H9 (cell line): ENCODE measurements at regions not wholly inside any gene's neighbourhood (a gene's known extent, or its start where the extent isn't known, plus 50 kb on each side); places are given as distances from the start of the nearest gene placed in this dataset.
A peak's percentile ranks its signal among the peaks of the same experiment; 100 is the strongest.
"Not testable (repeated sequence)": the region's sequence is repeated elsewhere in the genome, so short reads cannot be mapped to it uniquely, and the experiment has no call there.

ENCODE experiments used
- DNase-seq: peaks from one replicate; pipeline ENCODE4 v3.0.0-alpha.2; 2017
- H2AFZ ChIP-seq: one replicate; pipeline ENCODE4 v1.6.1; 2013; ENCODE audit warnings: mild to moderate bottlenecking, low read length, control low read depth, moderate library complexity
- H2AK5ac ChIP-seq: 2 replicates; pipeline ENCODE4 v1.6.1; 2013; ENCODE audit warnings: low read length, control low read depth, mixed read lengths; ENCODE audit not compliant: insufficient read length
- H2BK120ac ChIP-seq: one replicate; pipeline ENCODE4 v1.6.1; 2013; ENCODE audit warnings: low read depth, mild to moderate bottlenecking, low read length, control low read depth, inconsistent platforms; ENCODE audit not compliant: poor library complexity, severe bottlenecking
- H2BK12ac ChIP-seq: 2 replicates; pipeline ENCODE4 v1.6.1; 2013; ENCODE audit warnings: low read length, control low read depth, mixed read lengths, low read depth; ENCODE audit not compliant: insufficient read length
- H2BK15ac ChIP-seq: 2 replicates; pipeline ENCODE4 v1.6.1; 2013; ENCODE audit warnings: low read depth, low read length, control low read depth
- H2BK20ac ChIP-seq: one replicate; pipeline ENCODE4 v1.6.1; 2013; ENCODE audit warnings: low read depth, mild to moderate bottlenecking, low read length, control low read depth, inconsistent platforms; ENCODE audit not compliant: poor library complexity, severe bottlenecking
- H2BK5ac ChIP-seq: 2 replicates; pipeline ENCODE4 v1.6.1; 2013; ENCODE audit warnings: low read length, control low read depth, mixed read lengths; ENCODE audit not compliant: insufficient read length
- H3K14ac ChIP-seq: 2 replicates; pipeline ENCODE4 v1.6.1; 2013; ENCODE audit warnings: low read length, control low read depth; ENCODE audit not compliant: insufficient read depth
- H3K18ac ChIP-seq: 2 replicates; pipeline ENCODE4 v1.6.1; 2013; ENCODE audit warnings: low read depth, mild to moderate bottlenecking, mixed read lengths, low read length, control low read depth; ENCODE audit not compliant: insufficient read length
- H3K23ac ChIP-seq: 2 replicates; pipeline ENCODE4 v1.6.1; 2013; ENCODE audit warnings: low read length, control low read depth, mixed read lengths, low read depth; ENCODE audit not compliant: insufficient read length
- H3K23me2 ChIP-seq: 2 replicates; pipeline ENCODE4 v1.6.1; 2013; ENCODE audit warnings: low read depth, mild to moderate bottlenecking, mixed read lengths, low read length, control low read depth; ENCODE audit not compliant: insufficient read length, poor library complexity, severe bottlenecking
- H3K27ac ChIP-seq: 2 replicates; pipeline ENCODE4 v1.5.1; 2013; ENCODE audit warnings: low read length, control low read depth, mixed read lengths, low read depth; ENCODE audit not compliant: insufficient read length
- H3K27me3 ChIP-seq: 2 replicates; pipeline ENCODE4 v1.6.1; 2013; ENCODE audit warnings: low read length, control low read depth, inconsistent platforms; ENCODE audit not compliant: insufficient read depth
- H3K4ac ChIP-seq: 2 replicates; pipeline ENCODE4 v1.6.1; 2013; ENCODE audit warnings: low read depth, mild to moderate bottlenecking, control low read depth, inconsistent platforms, low read length, moderate library complexity
- H3K4me1 ChIP-seq: 2 replicates; pipeline ENCODE4 v1.6.1; 2013; ENCODE audit warnings: low read length, control low read depth, inconsistent platforms; ENCODE audit not compliant: insufficient read depth
- H3K4me2 ChIP-seq: 2 replicates; pipeline ENCODE4 v1.6.1; 2013; ENCODE audit warnings: low read length, control low read depth, mixed read lengths; ENCODE audit not compliant: insufficient read length, insufficient read depth
- H3K56ac ChIP-seq: 2 replicates; pipeline ENCODE4 v1.6.1; 2013; ENCODE audit warnings: low read depth, mild to moderate bottlenecking, mixed read lengths, low read length, control low read depth; ENCODE audit not compliant: insufficient read length
- H3K79me1 ChIP-seq: 2 replicates; pipeline ENCODE4 v1.6.1; 2013; ENCODE audit warnings: low read depth, mild to moderate bottlenecking, moderate library complexity, low read length, control low read depth, inconsistent platforms; ENCODE audit not compliant: insufficient read depth, poor library complexity, severe bottlenecking
- H3K79me2 ChIP-seq: 2 replicates; pipeline ENCODE4 v1.6.1; 2013; ENCODE audit warnings: low read length, control low read depth, inconsistent platforms; ENCODE audit not compliant: insufficient read depth
- H3K9ac ChIP-seq: 2 replicates; pipeline ENCODE4 v1.6.1; 2013; ENCODE audit warnings: low read length, control low read depth, mixed read lengths; ENCODE audit not compliant: insufficient read length; ENCODE audit errors: extremely low read depth
- H3K9me3 ChIP-seq: one replicate; pipeline ENCODE4 v1.6.1; 2013; ENCODE audit warnings: low read depth, low read length, inconsistent platforms; ENCODE audit not compliant: control insufficient read depth
- H3T11ph ChIP-seq: one replicate; pipeline ENCODE4 v1.6.1; 2013; ENCODE audit warnings: mild to moderate bottlenecking, low read length, control low read depth, inconsistent platforms
- H4K20me1 ChIP-seq: one replicate; pipeline ENCODE4 v1.6.1; 2013; ENCODE audit not compliant: control insufficient read depth, insufficient read length, insufficient read depth
- H4K5ac ChIP-seq: 2 replicates; pipeline ENCODE4 v1.6.1; 2013; ENCODE audit warnings: low read depth, mild to moderate bottlenecking, mixed read lengths, low read length, control low read depth; ENCODE audit not compliant: insufficient read length
- H4K8ac ChIP-seq: replicated peaks from 2 replicates; pipeline ENCODE4 v1.6.1; 2013; ENCODE audit warnings: low read length, control low read depth, mixed read lengths, low read depth; ENCODE audit not compliant: insufficient read length
- H4K91ac ChIP-seq: 2 replicates; pipeline ENCODE4 v1.6.1; 2013; ENCODE audit warnings: low read depth, mild to moderate bottlenecking, moderate library complexity, mixed read lengths, low read length, control low read depth; ENCODE audit not compliant: insufficient read length
- H3K27ac Mint-ChIP-seq, 3 experiments: 2 replicates in 2 of 3; 3 replicates in 1 of 3; pipeline ENCODE4 v1.8.0; 2020 to 2021; ENCODE audit warnings: mixed read lengths in 3 of 3, mild to moderate bottlenecking in 1 of 3, moderate library complexity in 1 of 3
- H3K27me3 Mint-ChIP-seq: 2 replicates; pipeline ENCODE4 v1.8.0; 2021; ENCODE audit warnings: low read depth, mild to moderate bottlenecking, moderate library complexity, mixed read lengths
- H3K36me3 Mint-ChIP-seq, 3 experiments: 2 replicates in 2 of 3; 3 replicates in 1 of 3; pipeline ENCODE4 v1.8.0; 2020 to 2021; ENCODE audit warnings: low read depth in 3 of 3, mixed read lengths in 3 of 3; ENCODE audit not compliant: insufficient read depth in 1 of 3
- H3K4me1 Mint-ChIP-seq, 2 experiments: 2 replicates each; pipeline ENCODE4 v1.8.0; 2020; ENCODE audit warnings: mixed read lengths in 2 of 2
- H3K4me3 Mint-ChIP-seq, 2 experiments: 2 replicates in 1 of 2; 3 replicates in 1 of 2; pipeline ENCODE4 v1.8.0; 2020 to 2021; ENCODE audit warnings: mild to moderate bottlenecking in 2 of 2, mixed read lengths in 2 of 2, moderate library complexity in 1 of 2
- H3K9me3 Mint-ChIP-seq, 2 experiments: 2 replicates in 1 of 2; 3 replicates in 1 of 2; pipeline ENCODE4 v1.8.0; 2020; ENCODE audit warnings: mild to moderate bottlenecking in 2 of 2, mixed read lengths in 2 of 2, moderate library complexity in 1 of 2
- WGBS: extraction: QIAGEN DNeasy Blood & Tissue Kit; methylation state at CpG from one replicate; pipeline ENCODE4 v1.1.7; 2013; ENCODE audit warnings: missing lambda C conversion rate, low lambda C conversion rate, mixed read lengths; ENCODE audit not compliant: insufficient read length; ENCODE audit errors: extremely low coverage; 5-methylcytosine and 5-hydroxymethylcytosine counted together
- TF ChIP-seq, protein P1 (sequence below): fragments of 200-600 bp; sonication (generic); conservative IDR thresholded peaks from 3 replicates; pipeline ENCODE4 v1.8.0; 2021; ENCODE audit warnings: antibody characterized with exemption, mild to moderate bottlenecking

DNA sequence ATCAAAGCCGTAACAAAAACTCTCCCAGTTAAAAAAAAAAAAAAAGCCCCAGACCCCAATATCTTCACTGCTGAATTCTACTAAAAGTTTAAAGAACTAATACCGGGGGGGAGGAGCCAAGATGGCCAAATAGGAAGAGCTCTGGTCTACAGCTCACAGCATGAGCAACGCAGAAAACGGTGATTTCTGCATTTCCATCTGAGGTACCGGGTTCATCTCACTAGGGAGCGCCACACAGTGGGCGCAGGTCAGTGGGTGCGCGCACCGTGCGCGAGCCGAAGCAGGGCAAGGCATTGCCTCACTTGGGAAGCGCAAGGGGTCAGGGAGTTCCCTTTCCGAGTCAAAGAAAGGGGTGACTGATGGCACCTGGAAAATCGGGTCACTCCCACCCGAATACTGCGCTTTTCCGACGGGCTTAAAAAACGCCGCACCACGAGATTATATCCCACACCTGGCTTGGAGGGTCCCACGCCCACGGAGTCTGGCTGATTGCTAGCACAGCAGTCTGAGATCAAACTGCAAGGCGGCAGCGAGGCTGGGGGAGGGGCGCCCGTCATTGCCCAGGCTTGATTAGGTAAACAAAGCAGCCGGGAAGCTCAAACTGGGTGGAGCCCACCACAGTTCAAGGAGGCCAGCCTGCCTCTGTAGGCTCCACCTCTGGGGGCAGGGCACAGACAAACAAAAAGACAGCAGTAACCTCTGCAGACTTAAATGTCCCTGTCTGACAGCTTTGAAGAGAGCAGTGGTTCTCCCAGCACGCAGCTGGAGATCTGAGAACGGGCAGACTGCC is 192.8 kb downstream of the AKAIN1 start:
- H3K27ac ChIP-seq, H4K91ac ChIP-seq, H3K14ac ChIP-seq, H3K27me3 Mint-ChIP-seq, H3T11ph ChIP-seq, H3K9me3 Mint-ChIP-seq, H3K79me1 ChIP-seq, H3K79me2 ChIP-seq, H3K4ac ChIP-seq, H2AK5ac ChIP-seq, H3K4me1 Mint-ChIP-seq, H3K56ac ChIP-seq, H4K8ac ChIP-seq, H2BK12ac ChIP-seq, H3K23me2 ChIP-seq, H3K18ac ChIP-seq, H3K9me3 ChIP-seq, H4K5ac ChIP-seq, H2BK120ac ChIP-seq, H2BK20ac ChIP-seq, H3K9ac ChIP-seq, H2BK15ac ChIP-seq, H3K4me1 ChIP-seq, H2AFZ ChIP-seq, H4K20me1 ChIP-seq, H3K36me3 Mint-ChIP-seq, H3K23ac ChIP-seq, H2BK5ac ChIP-seq, H3K27me3 ChIP-seq: not testable (repeated sequence)
- WGBS, result no CpG with 5 or more reads among the region's 32 CpGs
- peak overlapping the region; percentile 36 for H3K4me2 ChIP-seq
- TF ChIP-seq, protein P1, sequence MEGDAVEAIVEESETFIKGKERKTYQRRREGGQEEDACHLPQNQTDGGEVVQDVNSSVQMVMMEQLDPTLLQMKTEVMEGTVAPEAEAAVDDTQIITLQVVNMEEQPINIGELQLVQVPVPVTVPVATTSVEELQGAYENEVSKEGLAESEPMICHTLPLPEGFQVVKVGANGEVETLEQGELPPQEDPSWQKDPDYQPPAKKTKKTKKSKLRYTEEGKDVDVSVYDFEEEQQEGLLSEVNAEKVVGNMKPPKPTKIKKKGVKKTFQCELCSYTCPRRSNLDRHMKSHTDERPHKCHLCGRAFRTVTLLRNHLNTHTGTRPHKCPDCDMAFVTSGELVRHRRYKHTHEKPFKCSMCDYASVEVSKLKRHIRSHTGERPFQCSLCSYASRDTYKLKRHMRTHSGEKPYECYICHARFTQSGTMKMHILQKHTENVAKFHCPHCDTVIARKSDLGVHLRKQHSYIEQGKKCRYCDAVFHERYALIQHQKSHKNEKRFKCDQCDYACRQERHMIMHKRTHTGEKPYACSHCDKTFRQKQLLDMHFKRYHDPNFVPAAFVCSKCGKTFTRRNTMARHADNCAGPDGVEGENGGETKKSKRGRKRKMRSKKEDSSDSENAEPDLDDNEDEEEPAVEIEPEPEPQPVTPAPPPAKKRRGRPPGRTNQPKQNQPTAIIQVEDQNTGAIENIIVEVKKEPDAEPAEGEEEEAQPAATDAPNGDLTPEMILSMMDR, result peak; percentile 53
- peak; percentile 52 for DNase-seq
- H3K27ac Mint-ChIP-seq, result peak overlapping the region; percentile 23 to 96 (median 94)
- peak overlapping the region; percentile 83 to 90 for H3K4me3 Mint-ChIP-seq
